Colonic mucosa (tissue), 4 donors: ENCODE measurements at regions not wholly inside any gene's neighbourhood (a gene's known extent, or its start where the extent isn't known, plus 50 kb on each side); places are given as distances from the start of the nearest gene placed in this dataset.
"Not testable (repeated sequence)": the region's sequence is repeated elsewhere in the genome, so short reads cannot be mapped to it uniquely, and the experiment has no call there.

ENCODE experiments used
- DNase-seq: peaks from one replicate; pipeline ENCODE4 v3.0.0-alpha.2; 2020
- H3K27ac ChIP-seq: fragments of 200-600 bp; one replicate; pipeline ENCODE4 v1.8.0; 2021
- H3K27me3 ChIP-seq: fragments of 200-600 bp; one replicate; pipeline ENCODE4 v1.8.0; 2021
- H3K36me3 ChIP-seq: fragments of 200-600 bp; one replicate; pipeline ENCODE4 v1.8.0; 2021
- H3K4me1 ChIP-seq: fragments of 200-600 bp; one replicate; pipeline ENCODE4 v1.8.0; 2021; ENCODE audit warnings: mild to moderate bottlenecking
- H3K4me3 ChIP-seq: fragments of 200-600 bp; one replicate; pipeline ENCODE4 v1.8.0; 2021
- H3K9ac ChIP-seq, 2 donors: one replicate each; pipeline ENCODE4 v1.7.0; 2013; ENCODE audit warnings: control low read depth in 2 of 2, low read depth in 2 of 2, low read length in 2 of 2
- H3K9me3 ChIP-seq: fragments of 200-600 bp; one replicate; pipeline ENCODE4 v1.8.0; 2021
- intact Hi-C: fragments of 100-400 bp; cut with DNase I; formaldehyde crosslinking; loops from one replicate; pipeline ENCODE4 v1.14.1; 2022
- TF ChIP-seq, protein P1 (sequence below): fragments of 200-600 bp; IDR thresholded peaks from one replicate; pipeline ENCODE4 v1.8.0; 2022; ENCODE audit warnings: antibody characterized with exemption, mild to moderate bottlenecking
- donor health status: healthy.
- donor health status: DM: no; HTN: no; CAD: no.
- donor health status: DM: no; HTN: no; CAD: no.

DNA sequence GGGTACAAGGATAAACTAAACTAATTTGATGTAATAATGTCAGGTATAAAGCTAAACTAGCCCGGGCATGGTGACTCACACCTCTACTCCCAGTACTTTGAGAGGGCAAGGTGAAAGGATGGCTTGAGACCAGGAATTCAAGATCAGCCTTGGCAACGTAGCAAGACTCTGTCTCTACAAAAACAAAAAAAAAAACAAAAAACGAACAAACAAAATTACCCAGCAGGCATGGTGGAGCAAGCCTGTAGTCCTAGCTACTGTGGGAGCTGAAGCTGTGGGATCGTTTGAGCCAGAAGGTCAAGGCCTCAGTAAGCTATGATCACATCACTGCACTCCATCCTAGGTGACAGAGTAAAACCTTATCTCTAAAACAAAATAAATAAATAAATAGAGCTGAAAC lies 131.8 kb upstream of the KYNU start:
- Histone ChIP-seq H3K4me3 (no peak overlapping the region), H3K27me3 (no peaks in the 10 kb centered on the region), H3K9me3 (no peaks in the 10 kb centered on the region), H3K9ac (no peak overlapping the region), H3K4me1 (no peaks in the 10 kb centered on the region), H3K27ac (no peak overlapping the region), H3K36me3 (no peaks in the 10 kb centered on the region)
- intact Hi-C loops = no loop called here
- TF ChIP-seq, protein P1, sequence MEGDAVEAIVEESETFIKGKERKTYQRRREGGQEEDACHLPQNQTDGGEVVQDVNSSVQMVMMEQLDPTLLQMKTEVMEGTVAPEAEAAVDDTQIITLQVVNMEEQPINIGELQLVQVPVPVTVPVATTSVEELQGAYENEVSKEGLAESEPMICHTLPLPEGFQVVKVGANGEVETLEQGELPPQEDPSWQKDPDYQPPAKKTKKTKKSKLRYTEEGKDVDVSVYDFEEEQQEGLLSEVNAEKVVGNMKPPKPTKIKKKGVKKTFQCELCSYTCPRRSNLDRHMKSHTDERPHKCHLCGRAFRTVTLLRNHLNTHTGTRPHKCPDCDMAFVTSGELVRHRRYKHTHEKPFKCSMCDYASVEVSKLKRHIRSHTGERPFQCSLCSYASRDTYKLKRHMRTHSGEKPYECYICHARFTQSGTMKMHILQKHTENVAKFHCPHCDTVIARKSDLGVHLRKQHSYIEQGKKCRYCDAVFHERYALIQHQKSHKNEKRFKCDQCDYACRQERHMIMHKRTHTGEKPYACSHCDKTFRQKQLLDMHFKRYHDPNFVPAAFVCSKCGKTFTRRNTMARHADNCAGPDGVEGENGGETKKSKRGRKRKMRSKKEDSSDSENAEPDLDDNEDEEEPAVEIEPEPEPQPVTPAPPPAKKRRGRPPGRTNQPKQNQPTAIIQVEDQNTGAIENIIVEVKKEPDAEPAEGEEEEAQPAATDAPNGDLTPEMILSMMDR = no peak
- no peak for DNase-seq

- Histone ChIP-seq H3K27me3 (no peaks in the 10 kb centered on the region), H3K4me1 (no peaks in the 10 kb centered on the region), H3K9ac (no peak overlapping the region), H3K27ac (no peak overlapping the region), H3K9me3 (no peaks in the 10 kb centered on the region), H3K36me3 (no peaks in the 10 kb centered on the region), H3K4me3 (no peak overlapping the region)
- intact Hi-C loops = no loop called here
- no peak for DNase-seq
- TF ChIP-seq, protein P1 = no peak
Observed at GRCh38 chr2:142742371-142743214, 134.9 kb upstream of the KYNU start.

- Histone ChIP-seq H3K27me3 (no peaks in the 10 kb centered on the region), H3K9ac (no peak overlapping the region), H3K27ac (no peak overlapping the region), H3K4me1 (no peaks in the 10 kb centered on the region), H3K9me3 (no peaks in the 10 kb centered on the region), H3K4me3 (no peak overlapping the region), H3K36me3 (no peaks in the 10 kb centered on the region)
- TF ChIP-seq, protein P1 = no peak
- DNase-seq = no peak
- intact Hi-C loops = no loop called here
Observed at GRCh38 chr2:142741764-142742269, 135.6 kb upstream of the KYNU start.

- no peak overlapping the region for H3K27ac ChIP-seq
Observed at GRCh38 chr2:142734770-142735169, 142.7 kb upstream of the KYNU start.

DNA sequence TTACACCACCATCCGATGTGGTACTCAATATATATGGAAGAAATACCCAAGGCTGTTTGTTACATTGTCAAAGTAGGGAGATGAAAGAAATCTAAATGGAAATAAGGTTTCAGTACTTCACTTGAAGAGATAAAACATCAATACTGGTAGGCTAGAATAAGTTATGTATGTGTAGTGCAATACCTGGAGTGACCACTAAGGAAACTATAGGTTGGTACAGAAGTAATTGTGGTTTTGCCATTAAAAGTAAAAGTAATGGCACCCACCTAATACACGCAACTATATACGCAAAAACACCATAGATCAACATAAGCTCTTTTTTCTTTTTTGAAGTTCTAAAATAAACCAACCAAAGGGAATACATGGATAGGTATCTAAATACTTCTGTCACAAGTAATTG lies 143.2 kb upstream of the KYNU start:
- intact Hi-C loops = no loop called here
- Histone ChIP-seq H3K27me3 (no peaks in the 10 kb centered on the region), H3K9me3 (no peaks in the 10 kb centered on the region), H3K36me3 (no peaks in the 10 kb centered on the region), H3K4me3 (no peak overlapping the region), H3K27ac (no peak overlapping the region), H3K9ac (no peak overlapping the region), H3K4me1 (no peaks in the 10 kb centered on the region)
- no peak for DNase-seq
- TF ChIP-seq, protein P1 = no peak

More at GRCh38 chr2:142734770-142735169, 142.7 kb upstream of the KYNU start:
- no peak overlapping the region for H3K9ac ChIP-seq
- H3K4me1 ChIP-seq = no peaks in the 10 kb centered on the region
- intact Hi-C loops = no loop called here
- no peaks in the 10 kb centered on the region for H3K36me3 ChIP-seq
- no peak overlapping the region for H3K4me3 ChIP-seq
- TF ChIP-seq, protein P1 = no peak
- H3K27me3 ChIP-seq = no peaks in the 10 kb centered on the region
- H3K9me3 ChIP-seq = no peaks in the 10 kb centered on the region
- DNase-seq = no peak

DNA sequence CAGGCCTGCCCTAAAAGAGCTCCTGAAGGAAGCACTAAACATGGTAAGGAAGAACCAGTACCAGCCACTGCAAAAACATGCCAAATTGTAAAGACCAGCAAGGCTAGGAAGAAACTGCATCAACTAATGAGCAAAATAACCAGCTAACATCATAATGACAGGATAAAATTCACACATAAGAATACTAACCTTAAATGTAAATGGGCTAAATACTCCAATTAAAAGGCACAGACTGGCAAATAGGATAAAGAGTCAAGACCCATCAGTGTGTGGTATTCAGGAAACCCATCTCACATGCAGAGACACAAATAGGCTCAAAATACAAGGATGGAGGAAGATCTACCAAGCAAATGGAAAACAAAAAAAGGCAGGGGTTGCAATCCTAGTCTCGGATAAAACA lies 147.7 kb upstream of the KYNU start:
- H3K9me3 ChIP-seq, H3K27me3 ChIP-seq, H3K9ac ChIP-seq, H3K4me3 ChIP-seq, H3K36me3 ChIP-seq, H3K4me1 ChIP-seq, H3K27ac ChIP-seq, intact Hi-C loops, DNase-seq: not testable (repeated sequence)

DNA sequence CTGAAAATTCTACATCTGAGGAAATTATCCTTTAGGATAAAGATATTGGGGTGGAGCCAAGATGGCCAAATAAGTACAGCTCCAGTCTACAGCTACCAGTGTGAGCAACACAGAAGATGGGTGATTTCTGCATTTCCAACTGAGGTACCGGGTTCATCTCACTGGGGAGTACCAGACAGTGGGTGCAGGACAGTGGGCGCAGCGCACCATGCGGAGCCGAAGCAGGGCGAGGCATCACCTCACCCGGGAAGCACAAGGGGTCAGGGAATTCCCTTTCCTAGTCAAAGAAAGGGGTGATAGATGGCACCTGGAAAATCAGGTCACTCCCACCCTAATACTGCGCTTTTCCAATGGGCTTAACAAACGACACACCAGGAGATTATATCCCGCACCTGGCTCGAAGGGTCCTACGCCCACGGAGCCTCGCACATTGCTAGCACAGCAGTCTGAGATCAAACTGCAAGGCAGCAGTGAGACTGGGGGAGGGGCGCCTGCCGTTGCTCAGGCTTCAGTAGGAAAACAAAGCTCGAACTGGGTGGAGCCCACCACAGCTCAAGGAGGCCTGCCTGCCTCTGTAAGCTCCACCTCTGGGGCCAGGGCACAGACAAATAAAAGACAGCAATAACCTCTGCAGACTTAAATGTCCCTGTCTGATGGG lies 149.5 kb upstream of the KYNU start:
- H3K27ac ChIP-seq, H3K36me3 ChIP-seq, H3K27me3 ChIP-seq, H3K4me1 ChIP-seq, intact Hi-C loops, DNase-seq, H3K9ac ChIP-seq, H3K4me3 ChIP-seq, H3K9me3 ChIP-seq: not testable (repeated sequence)
